NK-92 (cell line): ENCODE measurements at regions not wholly inside any gene's neighbourhood (a gene's known extent, or its start where the extent isn't known, plus 50 kb on each side); places are given as distances from the start of the nearest gene placed in this dataset.

Experiments used
- DNase-seq: peaks from one replicate; lab custom pipeline; 2025; ENCODE audit not compliant: unreplicated experiment; lab: John Stamatoyannopoulos, UW

DNA sequence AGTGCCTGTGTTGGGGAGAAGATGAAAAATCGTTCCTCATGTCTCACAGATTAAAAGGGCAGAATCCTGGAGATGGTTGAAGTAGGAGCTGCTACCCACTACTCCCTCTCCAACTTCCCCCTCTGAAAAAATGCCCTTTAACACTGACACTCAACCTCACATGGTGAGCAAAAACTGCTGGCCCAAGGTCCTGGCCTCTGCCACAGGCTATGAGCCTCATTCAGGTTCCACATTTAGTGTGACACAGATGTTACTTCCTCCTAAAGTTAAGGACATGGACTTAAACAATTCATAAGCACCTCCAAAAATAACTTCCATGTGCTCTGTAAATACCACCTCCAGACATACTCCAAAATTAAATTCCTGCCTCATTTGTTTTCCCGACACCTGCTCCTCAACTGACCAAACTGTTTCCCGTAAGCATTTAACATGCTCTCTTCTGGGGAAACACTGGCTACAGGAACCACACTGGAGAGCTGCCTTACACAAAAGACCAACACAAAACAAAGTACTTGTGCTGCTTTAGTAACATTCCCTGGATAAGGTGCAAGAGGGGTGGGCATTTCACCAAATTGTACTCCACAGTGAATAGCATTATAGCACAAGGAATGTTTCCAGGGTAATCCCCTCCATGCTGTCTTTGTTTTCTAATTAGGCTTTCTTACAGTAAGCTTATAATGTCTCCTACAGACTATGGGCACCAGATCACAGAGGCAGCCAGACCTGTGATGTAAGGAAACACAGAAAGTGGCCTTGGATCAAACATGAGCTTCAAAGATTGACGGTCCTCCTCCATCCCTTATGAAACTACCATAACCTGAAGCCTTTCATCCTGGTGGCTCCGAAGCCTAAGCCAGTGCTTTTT lies 57.0 kb downstream of the PHLDA1 start:
- no peak for DNase-seq

DNA sequence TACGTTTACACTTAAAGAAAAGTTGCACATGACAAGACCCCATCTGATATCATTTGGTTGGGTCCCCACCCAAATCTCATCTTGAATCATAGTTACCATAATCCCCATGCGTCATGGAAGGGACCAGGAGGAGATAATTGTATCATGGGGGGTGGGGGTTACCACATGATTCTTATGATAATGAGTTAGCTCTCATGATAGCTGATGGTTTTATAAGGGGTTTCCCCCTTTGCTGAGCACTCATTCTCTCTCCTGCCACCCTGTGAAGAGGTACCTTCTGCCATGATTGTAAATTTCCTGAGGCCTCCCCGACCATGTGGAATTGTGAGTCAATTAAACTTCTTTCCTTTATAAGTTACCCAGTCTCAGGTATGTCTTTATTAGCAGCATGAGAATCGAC lies 60.3 kb downstream of the PHLDA1 start:
- DNase-seq = no peak

DNA sequence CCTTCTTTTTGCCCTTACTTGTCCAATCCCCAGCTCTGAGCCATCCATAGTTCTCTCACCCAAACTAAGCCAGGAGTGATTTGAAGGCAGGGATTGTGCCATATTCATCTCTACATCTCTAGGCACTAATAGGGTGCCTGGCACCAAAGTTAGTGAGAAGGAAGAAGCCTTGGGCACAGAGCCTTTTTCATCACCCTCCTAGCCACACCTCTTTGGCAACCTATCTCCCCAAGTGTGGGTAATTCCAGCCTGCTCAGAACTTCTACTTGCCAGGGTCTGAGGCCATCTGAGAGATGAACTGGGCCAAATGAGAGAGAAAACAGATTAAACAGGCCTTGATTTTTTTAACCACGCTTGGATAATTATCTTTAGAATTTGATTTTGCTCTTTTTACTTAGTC lies 61.3 kb downstream of the PHLDA1 start:
- DNase-seq = no peak

DNA sequence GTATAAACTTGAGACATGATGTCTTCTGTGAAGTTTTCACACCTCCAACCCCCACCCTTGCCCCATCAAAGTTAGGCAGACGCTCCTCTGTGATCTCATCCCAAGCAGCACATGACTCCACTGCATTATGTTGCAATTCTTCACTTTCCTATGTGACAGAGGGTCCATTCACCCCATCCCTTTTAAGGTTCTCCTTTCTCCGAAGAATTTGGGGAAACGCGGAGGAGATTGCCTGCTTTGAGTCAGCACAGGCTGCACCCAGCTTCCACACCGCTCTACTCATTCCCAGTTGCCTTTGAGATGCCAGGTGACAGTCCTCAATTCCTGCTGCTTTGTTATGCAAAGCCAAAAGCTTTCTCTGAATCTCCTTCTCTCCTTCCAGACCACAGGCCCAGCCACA lies 61.8 kb downstream of the PHLDA1 start:
- DNase-seq = no peak

DNA sequence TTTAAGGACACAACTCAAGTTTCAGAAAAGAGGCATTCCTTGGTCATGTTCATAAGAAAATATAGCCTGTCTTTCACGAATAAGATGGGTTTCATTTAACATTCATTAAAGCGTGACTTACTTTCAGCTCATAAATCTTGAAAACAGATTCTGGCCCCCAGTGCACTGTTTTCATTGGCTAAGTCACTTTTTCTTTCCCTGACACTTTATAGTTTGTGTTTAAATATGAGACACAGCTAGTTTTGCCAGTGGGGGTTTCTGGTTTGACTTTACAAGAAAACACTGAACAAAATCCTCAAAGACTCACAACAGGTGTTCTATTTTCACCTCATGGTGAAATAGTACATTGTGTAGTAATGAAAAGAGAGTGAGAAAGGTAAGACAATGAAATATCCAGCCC lies 65.9 kb downstream of the PHLDA1 start:
- DNase-seq = no peak

DNA sequence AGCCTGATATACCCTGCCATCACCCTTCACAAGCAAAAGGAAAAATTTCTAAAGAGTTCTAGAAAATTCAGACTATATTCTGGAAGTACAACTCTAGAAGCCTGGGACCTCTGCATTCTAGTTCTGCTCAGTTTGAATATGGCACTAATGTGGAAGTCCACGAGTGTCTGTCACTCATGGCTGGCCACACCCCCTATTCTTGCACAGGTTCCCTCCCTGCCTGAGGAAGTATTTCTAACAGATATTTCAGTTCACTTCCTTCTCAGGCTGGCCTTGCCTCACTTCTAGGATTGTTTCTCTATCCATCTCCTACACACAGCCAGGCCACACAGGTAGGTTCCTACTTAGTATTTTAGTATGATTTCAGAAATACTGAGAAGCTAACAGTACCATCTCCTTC lies 67.4 kb downstream of the PHLDA1 start:
- DNase-seq = no peak

DNA sequence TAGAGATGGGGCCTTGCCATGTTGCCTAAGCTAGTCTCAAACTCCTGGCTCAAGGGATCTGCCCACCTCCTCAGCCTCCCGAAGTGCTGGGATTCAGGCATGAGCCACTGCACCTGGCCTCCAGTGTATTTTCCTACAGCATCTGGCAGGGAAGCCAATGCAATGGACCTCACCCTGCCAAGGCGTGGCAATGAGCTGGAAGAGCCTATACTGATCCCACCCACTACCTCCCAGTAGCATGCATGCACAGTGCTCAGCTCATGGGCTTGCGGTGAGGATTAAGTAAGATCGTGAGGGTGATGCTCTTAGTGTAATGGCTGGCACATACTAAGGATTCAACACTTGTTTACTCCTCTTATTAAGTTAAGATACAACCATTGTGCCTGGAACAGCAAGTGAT lies 69.7 kb downstream of the PHLDA1 start:
- no peak for DNase-seq

DNA sequence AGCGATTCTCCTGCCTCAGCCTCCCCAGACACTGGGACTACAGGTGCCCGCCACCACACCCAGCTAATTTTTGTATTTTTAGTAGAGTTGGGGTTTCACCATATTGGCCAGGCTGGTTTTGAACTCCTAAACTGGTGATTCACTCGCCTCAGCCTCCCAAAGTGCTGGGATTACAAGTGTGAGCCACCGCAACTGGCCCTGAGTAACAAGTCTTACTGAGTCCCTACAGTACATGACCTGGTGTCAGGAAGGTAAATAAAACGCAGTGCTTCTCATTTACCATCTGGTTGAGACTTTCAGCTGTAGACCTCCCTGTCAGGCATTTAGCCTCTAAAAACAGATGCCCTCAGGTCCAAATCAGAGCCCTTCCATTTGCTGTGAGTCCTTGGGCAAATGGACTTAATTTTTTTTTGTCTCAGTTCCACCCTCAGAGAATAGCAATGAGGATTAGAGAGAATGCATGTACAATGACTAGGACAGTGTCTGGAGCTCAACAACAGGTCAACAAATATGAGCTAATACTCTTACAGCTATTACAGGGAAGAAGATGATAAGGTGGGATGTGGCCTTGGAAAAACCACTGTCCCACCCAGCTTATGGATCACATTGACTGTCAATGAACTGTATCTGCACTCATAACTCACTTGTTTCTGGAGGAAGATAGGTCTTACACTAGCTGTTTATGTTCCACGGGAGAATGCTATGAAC lies 70.5 kb downstream of the PHLDA1 start:
- no peak for DNase-seq

DNA sequence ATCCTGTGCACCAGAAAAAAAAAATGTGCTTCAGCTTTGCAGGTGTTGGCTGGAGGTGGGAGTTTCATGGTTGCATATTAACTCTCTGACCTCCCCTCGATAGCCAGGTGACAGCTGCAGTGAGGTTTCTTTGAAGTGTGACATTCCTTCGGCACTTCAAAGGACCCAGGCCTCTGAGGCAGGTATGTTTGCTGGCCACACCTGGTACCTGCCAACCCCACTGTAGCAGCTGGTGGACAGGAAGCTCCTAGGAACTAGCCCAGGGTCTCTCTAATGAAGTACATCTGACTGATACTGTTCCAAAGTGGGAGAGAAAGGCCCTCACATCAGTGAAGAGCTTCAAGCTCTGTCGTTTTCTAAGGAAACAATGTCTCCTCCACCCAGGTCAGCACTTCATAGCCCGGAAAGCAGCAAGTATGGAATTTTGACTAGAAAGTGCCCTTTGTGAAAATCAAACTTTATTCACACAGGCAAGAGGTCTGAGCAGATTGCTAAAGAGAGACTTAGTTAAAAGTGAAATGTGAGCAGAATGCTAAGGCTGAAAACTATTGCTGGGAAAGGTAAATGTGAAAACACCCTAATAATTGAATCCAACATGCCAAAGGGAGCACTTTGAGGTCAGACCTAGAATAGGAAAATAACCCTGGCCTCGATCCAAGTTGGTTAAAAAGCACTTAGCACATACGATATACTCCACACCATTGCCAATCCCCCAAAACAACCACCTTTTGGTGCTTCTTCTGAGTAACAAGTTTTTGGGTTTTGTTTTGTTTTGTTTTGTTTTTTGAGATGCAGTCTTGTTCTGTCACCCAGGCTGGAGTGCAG lies 71.3 kb downstream of the PHLDA1 start:
- DNase-seq = no peak

DNA sequence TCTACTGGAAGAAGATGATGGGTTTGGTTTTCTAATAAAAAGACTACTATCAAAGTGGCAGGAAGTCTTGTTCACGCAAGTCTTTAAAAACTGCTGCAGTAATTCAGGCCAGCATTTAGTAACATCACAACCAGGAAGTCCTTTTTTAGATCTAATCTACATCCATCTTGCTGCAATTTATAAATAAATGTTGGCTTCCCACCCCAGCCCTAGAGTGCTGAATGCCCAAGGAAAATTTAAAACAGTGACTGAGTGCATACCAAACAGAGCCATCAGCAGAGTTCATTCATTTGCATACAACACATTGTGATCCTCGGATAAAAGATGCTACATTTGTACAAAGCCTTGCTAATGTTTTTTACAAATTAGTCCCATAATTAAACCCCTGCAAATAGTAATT lies 72.1 kb downstream of the PHLDA1 start:
- no peak for DNase-seq

DNA sequence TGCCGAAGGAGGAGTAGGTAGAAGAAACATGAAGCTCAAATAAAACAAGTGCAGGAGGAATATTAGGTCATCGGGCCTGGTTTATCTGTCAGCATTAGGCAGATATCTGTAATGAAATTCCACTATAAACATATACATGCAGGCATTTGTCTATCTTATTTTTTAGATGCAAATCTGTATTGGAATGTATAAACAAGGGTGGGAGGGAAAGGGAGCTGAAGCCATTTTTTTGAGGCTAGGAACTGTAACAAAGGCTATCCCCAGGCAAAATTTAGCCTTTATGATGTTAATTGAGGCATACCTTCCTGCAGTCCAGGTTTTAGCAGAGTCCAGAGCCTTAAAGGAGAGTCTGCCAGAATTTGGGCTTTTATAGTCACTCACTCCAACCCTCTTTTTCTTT lies 72.5 kb downstream of the PHLDA1 start:
- no peak for DNase-seq

DNA sequence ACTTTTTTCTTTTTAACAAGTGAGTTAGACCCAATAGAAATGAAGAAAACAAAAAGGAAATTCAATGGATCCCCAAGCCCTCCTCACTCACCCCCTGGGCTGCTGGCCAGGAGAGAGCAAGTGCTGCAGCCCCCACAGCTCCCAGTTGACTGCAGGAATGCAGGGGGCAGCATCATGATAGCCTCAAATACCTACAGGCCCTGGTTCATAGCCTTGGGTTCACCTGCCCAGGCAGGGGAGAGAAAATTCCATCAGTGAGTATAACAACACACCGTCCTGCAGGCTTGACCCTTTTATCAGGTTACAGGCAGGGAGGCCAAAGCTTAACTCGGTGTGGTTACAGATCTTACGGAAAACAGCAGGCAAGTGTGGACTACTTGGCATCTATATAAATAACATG lies 76.3 kb downstream of the PHLDA1 start:
- no peak for DNase-seq

DNA sequence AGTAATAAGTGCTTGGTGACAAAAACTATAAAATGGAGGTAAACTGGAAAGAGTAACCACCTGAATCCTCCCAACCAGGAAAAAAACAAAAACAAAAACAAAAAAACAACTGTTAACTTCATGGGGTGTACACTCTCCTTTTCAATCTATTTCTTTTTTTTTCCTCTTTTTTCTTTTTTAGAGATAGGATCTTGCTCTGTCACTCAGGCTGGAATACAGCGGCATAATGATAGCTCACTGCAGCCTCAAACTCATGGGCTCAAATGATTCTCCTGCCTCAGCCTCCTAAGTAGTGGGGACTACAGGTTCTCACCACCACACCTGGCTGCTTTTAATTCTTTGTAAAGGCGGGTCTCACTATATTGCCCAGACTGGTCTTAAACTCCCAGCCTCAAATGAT lies 76.8 kb downstream of the PHLDA1 start:
- DNase-seq = no peak

DNA sequence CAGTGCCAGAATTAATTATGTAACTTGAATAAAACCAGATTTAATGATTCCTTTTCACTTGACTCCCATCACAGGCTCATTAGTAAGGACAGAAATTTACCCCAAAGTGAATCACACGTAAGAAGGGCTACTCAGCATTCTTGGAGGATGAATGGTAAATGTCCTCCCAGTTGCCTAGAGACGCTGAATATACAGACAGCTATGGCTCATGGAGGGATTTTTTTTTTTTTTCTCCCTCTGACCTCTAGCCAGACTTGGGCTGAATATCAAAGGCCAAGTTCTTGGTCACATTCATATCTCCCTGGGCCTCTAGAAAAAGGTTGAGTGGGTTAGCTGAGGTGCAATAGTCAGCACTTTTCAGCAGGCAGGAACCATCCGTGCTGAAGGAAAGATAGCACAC lies 77.5 kb downstream of the PHLDA1 start:
- DNase-seq = no peak

DNA sequence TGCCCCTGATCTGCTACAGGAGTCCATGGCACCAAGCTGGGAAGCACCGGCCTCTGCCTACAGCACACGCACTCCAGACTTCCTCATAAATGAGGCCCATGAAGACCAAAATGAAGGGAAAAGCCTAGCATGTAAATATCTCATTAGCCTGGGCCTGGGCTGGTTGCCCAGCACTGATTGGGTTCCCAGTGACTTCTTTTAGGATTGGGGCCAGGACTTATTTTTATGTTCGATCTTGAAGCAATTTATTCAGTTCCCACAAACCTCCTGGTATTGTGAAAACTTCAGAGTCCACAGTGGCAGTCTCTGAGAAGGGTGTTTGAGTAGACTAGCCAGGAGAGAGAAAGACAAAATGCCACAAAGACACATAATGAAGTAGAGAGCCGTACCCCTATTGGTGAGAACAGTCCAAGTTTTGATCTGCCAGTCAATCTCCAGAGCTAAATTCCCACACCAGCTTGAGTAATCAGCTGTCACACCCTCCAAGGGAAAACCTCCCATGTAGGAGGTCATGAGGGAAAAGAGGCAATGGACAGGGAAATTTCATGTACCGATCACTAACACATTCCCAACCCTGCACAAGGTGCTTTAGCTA lies 78.2 kb downstream of the PHLDA1 start:
- no peak for DNase-seq

DNA sequence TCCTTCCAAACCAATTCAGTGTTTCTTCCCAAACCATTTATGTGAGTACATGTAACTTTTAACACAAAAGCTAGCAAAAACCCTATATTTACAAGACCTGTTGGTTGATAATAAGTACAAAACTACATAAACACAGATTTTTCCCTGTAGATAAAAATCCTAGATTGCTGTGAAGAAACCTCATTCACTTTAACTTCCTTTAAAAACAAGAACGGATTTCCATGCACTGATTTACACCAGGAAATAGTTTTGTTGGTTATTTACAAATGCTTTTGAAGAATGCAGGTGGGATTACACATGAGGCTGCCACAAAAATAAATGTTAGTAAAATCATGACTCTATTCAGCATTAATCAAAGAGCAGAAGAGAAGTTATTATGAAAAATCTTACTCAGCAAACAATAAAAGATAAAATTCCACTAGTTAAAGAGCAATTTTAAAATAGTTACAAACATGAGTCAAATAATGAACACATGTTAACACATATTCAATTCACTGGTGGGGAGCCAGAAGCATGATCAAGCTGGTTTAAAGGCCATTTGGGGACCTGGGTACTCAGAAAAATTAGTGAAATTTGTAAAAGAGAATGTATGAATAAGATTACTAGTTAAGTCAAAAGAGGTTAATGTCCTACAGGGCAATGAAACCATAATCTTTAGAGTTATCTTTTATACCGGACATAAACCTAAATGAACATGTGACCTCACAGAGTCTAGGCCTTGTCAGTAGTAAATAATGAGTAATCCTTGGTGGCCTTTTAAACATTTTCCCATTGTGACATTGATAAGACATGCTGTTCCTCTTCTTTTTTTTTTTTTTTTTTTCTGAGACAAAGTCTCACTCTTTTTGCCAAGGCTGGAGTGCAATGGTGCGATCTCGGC lies 79.9 kb downstream of the PHLDA1 start:
- DNase-seq = no peak

DNA sequence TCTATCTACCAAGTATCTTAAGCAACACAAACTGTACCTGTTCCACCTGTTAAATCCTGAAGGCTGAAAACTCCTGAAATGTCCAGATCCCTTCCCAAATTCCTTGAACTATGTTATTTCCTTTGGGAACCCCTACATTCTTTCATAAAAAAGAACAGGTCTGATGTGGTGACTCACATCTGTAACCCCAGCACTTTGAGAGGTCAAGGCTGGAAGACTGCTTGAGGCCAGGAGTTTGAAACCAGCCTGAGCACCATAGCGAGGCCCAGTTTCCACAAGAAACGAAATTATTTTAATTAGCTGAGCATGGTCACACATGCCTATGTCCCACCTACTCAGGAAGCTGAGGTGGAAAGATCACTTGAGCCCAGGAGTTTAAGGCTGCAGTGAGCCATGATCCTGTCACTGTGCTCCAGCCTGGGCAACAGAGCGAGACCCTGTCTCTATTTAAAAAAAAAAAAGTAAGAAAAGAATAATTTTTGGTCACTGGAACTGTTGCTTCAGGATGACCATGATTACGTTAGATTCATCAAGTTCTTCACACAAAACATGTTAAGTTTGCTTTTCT lies 84.3 kb downstream of the PHLDA1 start:
- DNase-seq = no peak

DNA sequence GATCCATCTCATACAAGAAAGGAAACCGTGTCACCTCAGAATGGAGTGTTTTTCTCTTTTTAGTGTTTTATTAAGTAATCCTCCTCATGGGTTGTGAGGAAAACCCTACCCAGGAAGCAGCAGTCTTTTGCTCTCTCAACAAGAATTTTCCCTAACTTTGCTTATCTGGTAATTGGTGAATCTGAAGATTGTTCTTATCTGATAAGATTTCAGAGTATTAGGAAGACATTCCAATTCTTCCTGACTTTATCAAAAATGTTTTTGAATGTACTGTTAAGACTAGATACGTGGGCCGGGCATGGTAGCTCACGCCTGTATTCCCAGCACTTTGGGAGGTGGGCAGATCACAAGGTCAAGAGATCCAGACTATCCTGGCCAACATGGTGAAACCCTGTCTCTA lies 86.0 kb downstream of the PHLDA1 start:
- no peak for DNase-seq

DNA sequence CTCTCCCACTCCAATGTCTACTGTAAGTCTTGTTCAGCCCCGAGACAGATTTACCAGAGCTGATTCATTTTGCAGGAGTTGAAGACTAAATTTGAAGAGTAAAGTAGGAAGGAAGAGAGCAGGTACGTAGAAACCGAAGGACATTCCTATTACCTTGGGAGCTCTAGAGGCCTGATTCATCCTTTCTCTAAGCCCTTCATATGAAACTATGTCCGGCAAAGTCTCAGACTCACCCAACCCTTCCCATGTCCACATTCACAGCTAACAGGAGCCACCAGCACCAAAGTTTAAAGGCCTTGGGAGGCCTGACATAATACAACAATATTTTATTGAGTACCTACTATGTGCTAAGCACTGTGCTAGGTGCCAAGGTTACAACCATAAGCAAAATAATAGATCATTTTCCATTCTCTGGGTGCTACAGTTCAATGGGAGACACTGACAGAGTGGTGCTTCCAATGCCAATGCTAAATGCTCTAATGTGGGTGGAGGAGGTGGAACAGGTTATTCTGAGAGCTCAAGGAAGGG lies 86.6 kb downstream of the PHLDA1 start:
- no peak for DNase-seq
